NCI-H2171 treated with DMSO at 0.1 percent for 48 hours (cell line): ENCODE measurements at regions not wholly inside any gene's neighbourhood (a gene's known extent, or its start where the extent isn't known, plus 50 kb on each side); places are given as distances from the start of the nearest gene placed in this dataset.

Source experiments
- DNase-seq: peaks from one replicate; lab custom pipeline; 2025; lab: John Stamatoyannopoulos, UW

DNA sequence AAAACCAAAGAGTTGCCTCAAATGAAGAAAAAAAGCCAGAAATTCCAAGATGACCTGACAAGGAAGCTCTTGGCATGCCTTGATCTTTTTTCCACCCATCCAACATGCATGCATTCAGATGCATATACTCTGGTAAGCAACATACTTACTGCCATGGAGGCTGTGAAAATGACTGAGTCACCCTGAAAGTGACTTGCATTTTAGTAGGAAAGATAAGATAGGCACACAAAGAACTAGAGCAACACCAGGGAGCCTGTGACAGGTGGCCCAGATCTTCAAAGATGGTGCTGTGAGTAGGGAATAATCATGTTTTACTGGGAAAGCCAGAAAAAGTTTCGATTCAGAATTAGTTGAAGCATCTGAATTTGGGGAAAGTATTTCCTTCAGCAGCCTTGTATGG, 185.1 kb upstream of the SLCO3A1 start:
- DNase-seq, result no peak

DNA sequence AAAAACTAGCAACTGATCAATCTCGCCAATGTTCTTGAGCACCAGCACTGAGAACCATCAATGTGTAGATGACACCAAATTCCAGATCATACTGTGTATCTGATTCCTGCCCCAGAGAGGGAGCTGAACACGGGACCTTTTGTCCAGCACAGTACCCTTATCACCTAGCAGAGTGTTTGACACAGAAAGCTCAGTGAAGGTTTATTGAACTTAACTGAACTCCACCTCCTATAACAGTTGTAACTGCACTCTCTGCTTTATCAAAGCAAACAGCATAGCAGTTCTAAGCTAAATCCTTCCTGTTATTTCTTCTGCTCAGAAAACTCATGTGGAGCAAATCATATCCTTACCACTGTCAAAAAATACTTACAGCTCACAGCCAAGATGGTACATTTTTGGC, 183.4 kb upstream of the SLCO3A1 start:
- no peak for DNase-seq

- no peak for DNase-seq
Observed at GRCh38 chr15:91678003-91678402, 175.5 kb upstream of the SLCO3A1 start.

DNA sequence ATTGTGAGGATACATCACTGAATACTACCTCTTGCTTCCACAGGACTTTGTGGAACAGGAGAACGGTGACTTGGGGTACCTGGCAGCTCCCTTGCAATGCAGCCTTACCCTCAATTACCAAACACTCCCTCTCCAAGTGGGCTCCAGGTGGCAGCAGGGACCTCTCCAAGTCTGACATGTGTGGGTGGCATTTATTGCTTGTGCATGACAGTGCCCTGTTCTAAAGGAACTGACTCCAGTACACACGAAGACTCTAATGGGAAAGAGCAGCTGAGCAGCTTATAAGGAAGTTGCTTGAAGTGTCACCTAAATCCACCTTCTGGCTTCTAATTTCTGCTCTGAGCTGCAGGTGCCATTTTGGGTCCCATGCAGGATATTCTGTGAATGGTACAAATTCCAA, 174.1 kb upstream of the SLCO3A1 start:
- DNase-seq, result peak; percentile 26

DNA sequence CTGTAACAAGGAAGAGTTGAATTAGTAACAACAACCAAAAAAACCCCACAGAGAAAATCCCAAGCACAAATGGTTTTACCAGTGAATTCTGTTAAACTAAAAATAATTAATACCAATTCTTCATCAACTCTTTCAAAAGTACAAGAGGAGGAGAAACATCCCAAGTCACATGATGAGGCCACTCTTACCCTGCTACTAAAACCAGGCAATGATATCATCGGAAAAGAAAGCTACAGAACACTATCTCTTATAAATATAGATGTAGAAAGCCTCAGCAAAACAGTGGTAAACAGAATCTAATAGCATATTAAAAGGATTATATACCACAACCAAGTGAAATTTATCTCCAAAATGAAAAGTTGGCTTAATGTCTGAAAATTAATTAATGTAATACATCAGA, 168.1 kb upstream of the SLCO3A1 start:
- no peak for DNase-seq

GRCh38 chr15:91688811-91689210, 164.7 kb upstream of the SLCO3A1 start:
- peak; percentile 73 for DNase-seq

- DNase-seq, result peak; percentile 77
Observed at GRCh38 chr15:91689377-91689776, 164.1 kb upstream of the SLCO3A1 start.

DNA sequence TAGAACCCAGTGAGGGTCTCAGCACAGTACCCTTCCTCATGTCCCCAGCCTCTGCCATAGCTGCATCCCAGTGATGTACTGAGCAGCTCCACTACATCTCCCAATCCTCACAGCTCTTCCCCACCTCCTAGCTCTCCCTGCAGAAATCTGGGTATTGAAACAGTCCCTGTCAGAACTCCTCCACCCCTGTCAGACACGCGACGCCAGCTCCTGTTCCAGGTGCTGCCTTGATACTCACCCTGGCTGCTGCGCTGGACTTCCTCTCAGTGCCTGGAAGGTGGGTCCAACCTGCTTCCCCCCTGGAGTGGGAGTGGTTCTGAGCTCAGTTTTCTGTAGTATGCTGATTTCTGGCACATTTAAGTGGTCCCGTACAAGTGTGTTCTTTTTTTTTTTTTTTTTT, 160.9 kb upstream of the SLCO3A1 start:
- DNase-seq, result no peak

DNA sequence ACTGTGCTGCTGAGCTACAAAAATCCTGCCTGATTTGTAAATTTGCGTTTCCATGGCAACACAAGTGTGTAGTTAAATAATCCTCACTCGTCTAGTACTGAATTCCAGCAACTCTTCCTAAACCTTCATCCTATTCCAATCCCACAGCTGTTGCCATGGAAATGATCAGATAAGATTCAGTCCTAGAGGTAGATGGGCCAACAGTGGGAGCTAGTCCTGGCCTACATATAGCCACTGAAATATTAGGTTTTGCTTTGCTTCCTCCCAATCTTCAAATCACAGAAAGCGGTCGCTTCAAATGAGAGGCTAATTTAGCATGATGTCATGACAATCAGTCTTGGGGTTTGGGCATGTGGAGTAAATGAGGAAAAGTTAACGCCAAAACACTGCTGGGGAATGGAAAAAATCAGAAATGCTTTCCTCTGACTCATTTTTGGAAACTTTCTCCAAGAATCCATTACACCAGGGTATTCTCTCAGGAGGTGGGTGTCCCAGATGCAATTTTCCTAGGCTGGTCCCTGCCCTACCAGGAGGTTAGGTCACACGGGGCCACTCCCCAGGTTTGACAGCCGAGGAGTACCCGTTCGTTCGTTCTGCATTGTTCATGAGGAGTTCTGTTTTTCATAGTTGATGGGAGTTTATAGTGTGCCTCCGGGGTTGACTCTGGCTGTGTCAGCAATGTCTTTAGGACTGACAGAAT, 159.2 kb upstream of the SLCO3A1 start:
- peak; percentile 19 for DNase-seq

DNA sequence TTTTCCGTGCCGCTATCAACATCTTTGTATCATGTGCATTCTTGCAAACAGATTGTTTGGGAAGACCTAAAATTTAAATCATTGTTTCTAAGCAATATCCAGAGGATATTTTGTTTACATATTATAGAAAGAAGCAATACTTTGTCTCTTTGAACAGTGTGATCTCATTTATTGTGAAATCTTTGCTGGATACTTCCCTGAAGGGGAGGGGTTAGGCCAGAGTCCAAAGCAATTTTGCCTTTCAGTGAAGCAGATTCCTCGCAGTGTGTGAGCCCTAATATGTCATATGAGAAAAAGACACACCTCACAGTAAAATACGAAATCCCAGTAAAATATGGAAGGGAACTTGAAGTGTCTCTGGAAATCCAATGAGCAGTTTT, 158.7 kb upstream of the SLCO3A1 start:
- DNase-seq, result no peak

DNA sequence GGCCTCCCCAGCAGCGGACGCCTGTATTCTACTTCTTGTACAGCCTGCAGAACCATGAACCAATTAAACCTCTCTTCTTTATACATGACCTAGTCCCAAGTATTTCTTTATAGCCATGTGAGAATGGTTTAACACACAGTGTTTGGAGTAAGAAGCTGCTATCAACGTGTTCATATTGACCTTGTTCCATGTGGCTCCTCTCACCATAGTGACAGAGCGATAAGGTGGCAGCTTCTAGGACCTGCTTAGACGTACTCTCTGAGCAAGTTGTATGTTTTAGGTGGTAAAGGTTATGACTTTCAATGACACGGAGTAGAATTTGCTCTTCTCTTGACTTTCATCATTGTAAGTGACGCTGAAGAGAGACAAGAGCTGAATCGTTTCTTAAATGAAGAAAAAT, 157.7 kb upstream of the SLCO3A1 start:
- no peak for DNase-seq

- DNase-seq, result no peak
Observed at GRCh38 chr15:91696981-91697380, 156.5 kb upstream of the SLCO3A1 start.

GRCh38 chr15:91698241-91698640, 155.3 kb upstream of the SLCO3A1 start:
- DNase-seq, result no peak

- no peak for DNase-seq
Observed at GRCh38 chr15:91699741-91700140, 153.8 kb upstream of the SLCO3A1 start.

- no peak for DNase-seq
Observed at GRCh38 chr15:91703274-91703673, 150.2 kb upstream of the SLCO3A1 start.

DNA sequence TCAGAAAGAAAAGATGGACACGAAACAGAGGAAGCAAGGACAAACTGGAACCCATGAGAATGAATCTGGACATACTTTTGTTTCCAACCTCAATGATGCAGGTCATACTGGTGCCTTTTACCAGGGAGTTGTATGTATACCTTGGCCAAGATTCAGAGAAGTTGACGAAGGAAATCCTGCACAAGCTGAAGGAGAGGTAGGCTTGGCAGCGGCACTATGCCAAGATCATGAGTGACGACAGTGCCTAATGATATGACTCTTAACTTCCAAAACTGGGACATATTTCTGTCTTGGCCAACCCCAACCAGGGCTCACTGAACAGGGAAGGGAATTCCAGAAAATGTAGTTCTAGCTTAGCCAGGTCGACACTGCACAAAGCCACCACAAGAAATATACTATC, 149.2 kb upstream of the SLCO3A1 start:
- no peak for DNase-seq

- DNase-seq, result peak; percentile 71
Observed at GRCh38 chr15:91706322-91707032, 147.0 kb upstream of the SLCO3A1 start.

- no peak for DNase-seq
Observed at GRCh38 chr15:91710080-91710698, 143.3 kb upstream of the SLCO3A1 start.

GRCh38 chr15:91711384-91712033, 142.0 kb upstream of the SLCO3A1 start:
- DNase-seq, result no peak

DNA sequence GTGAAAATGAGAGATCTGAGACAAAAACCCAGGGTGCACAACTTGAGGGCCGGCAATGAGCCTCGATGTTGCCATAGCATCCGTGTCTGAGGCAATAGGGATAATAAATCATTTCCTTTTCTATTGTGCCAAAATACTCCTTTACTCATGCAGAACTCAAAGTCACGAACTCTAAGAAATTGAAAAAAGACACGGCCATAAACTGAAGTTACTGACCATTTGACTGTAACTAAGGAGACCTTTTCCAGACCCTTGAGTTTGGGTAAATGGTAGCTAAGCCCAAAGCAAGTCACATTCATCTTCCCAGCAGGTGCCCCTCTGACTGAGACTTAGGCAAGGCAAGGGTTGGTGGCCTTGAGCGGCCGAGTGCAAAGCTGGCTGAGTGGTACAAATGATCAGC, 141.2 kb upstream of the SLCO3A1 start:
- DNase-seq, result no peak

DNA sequence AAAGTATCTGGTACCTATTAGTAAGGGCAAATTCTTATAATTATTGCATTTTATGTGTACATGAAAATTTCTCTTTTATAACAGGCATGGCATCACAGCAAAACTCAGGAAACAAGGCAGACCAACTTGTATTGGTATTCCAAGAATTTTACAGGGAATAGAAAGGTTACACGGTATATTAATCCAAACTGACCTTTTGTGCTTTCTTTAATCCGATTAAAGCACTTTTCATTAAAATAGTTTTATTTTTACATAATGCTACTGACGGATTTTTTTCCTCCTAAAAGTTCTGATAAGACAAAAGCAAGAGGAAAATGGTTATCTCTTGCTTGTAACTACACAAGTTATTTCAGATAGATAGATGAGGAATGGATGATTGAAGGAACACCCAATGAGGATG, 137.0 kb upstream of the SLCO3A1 start:
- no peak for DNase-seq

DNA sequence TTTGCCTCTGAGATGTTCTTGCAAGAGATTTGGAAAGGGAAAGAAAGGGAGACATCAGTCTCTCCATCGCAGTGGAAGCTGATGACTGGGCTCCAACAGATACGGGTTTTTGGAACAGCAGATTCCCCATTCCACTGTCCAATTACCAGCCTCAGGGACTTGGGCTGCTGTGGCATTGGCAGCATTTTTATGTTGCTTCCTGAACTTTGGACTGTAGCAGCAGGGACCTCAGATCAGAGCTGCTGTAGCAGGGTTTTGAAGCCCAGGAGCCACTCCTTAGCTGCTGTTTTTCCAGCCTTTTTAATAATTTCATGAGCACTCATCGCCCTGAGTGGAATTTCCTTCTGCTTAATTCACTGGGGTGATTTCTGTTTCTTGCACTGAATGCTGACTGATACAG, 135.7 kb upstream of the SLCO3A1 start:
- DNase-seq, result no peak

GRCh38 chr15:91723959-91724358, 129.5 kb upstream of the SLCO3A1 start:
- DNase-seq, result no peak
